Caco-2 (cell line): ENCODE measurements at regions not wholly inside any gene's neighbourhood (a gene's known extent, or its start where the extent isn't known, plus 50 kb on each side); places are given as distances from the start of the nearest gene placed in this dataset.

Experiments used
- BruUV-seq: library from RNA; stranded (reverse); fragments of 400-500 nt; replicated peaks from 2 replicates; lab custom pipeline; 2021; lab: Mats Ljungman, UMichigan
- CTCF ChIA-PET: fragments of 300-600 bp; sonication (Branson Sonifier 250); formaldehyde crosslinking; loops from one replicate; lab custom pipeline; 2022; ENCODE audit warnings: antibody characterized with exemption; lab: Charles Lee
- POLR2A ChIA-PET: fragments of 300-600 bp; sonication (Branson Sonifier 250); formaldehyde crosslinking; loops from one replicate; lab custom pipeline; 2022; ENCODE audit warnings: antibody characterized with exemption; lab: Charles Lee
- DNase-seq, 2 experiments: peaks; one replicate each; pipeline versions ENCODE4 v3.0.0 to v3.0.0-alpha.2; 2020 to 2022
- H3K27me3 ChIP-seq: replicated peaks from 2 replicates; pipeline ENCODE4 v1.6.0; 2011; ENCODE audit warnings: low read length; ENCODE audit not compliant: control insufficient read depth, insufficient read depth
- H3K36me3 ChIP-seq: 2 replicates; pipeline ENCODE4 v1.5.1; 2011; ENCODE audit warnings: low read length; ENCODE audit not compliant: control insufficient read depth, insufficient read depth
- H3K4me1 ChIP-seq: fragments of 250-450 bp; sonication (Bioruptor Pico); 2 replicates; pipeline ENCODE4 v1.5.1; 2020; ENCODE audit warnings: mild to moderate bottlenecking
- H3K4me3 ChIP-seq: 2 replicates; pipeline ENCODE4 v1.5.1; 2011; ENCODE audit warnings: low read depth, mild to moderate bottlenecking, control low read depth, low read length
- H3K9me3 ChIP-seq: fragments of 250-450 bp; sonication (Bioruptor Pico); 2 replicates; pipeline ENCODE4 v1.5.1; 2020; ENCODE audit warnings: mild to moderate bottlenecking, moderate library complexity
- H3K27ac Mint-ChIP-seq: one replicate; pipeline ENCODE4 v1.8.0; 2022; ENCODE audit warnings: mixed read lengths; ENCODE audit not compliant: unreplicated experiment
- H3K27me3 Mint-ChIP-seq: one replicate; pipeline ENCODE4 v1.8.0; 2022; ENCODE audit warnings: mixed read lengths; ENCODE audit not compliant: insufficient read depth, unreplicated experiment
- H3K36me3 Mint-ChIP-seq: one replicate; pipeline ENCODE4 v1.8.0; 2022; ENCODE audit warnings: mild to moderate bottlenecking, mixed read lengths; ENCODE audit not compliant: insufficient read depth, unreplicated experiment
- H3K4me1 Mint-ChIP-seq: one replicate; pipeline ENCODE4 v1.8.0; 2022; ENCODE audit warnings: low read depth, mixed read lengths; ENCODE audit not compliant: unreplicated experiment
- H3K4me3 Mint-ChIP-seq: one replicate; pipeline ENCODE4 v1.8.0; 2022; ENCODE audit warnings: mild to moderate bottlenecking, moderate library complexity, mixed read lengths; ENCODE audit not compliant: unreplicated experiment
- H3K9me3 Mint-ChIP-seq: one replicate; pipeline ENCODE4 v1.8.0; 2022; ENCODE audit warnings: mixed read lengths; ENCODE audit not compliant: unreplicated experiment
- CTCF ChIP-seq, 2 experiments: fragments of 200-600 bp in 1 of 2; IDR thresholded peaks; 1 replicate in 1 of 2; 2 replicates in 1 of 2; pipeline versions ENCODE4 v1.5.1 to v1.8.0; 2011 to 2022; ENCODE audit warnings: antibody characterized with exemption in 1 of 2, control low read depth in 1 of 2, inconsistent platforms in 1 of 2, low read depth in 1 of 2, low read length in 1 of 2, mild to moderate bottlenecking in 1 of 2, moderate library complexity in 1 of 2; ENCODE audit not compliant: insufficient read depth in 1 of 2, severe bottlenecking in 1 of 2, unreplicated experiment in 1 of 2
- intact Hi-C: fragments of 100-400 bp; cut with micrococcal nuclease; formaldehyde crosslinking; loops from one replicate; pipeline ENCODE4 v1.10.0; 2022; ENCODE audit not compliant: unreplicated experiment

- intact Hi-C loops, result no loop called here
- Mint-ChIP-seq H3K9me3 (no peaks in the 10 kb centered on the region), H3K36me3 (no peaks in the 10 kb centered on the region), H3K27ac (no peak overlapping the region), H3K4me3 (peak overlapping the region; percentile 32), H3K4me1 (no peaks in the 10 kb centered on the region), H3K27me3 (peaks cover 11% of the 10 kb centered on the region)
- no peak overlapping the region for H3K4me3 ChIP-seq
- no peak for DNase-seq
- no TSS peak for BruUV-seq
- no peak for TF ChIP-seq CTCF (IDR thresholded peaks at IDR 0.05; ENCODE audit: insufficient read depth in 1 of 2, low read depth in 1 of 2, low read length in 1 of 2, severe bottlenecking in 1 of 2, unreplicated experiment in 1 of 2)
- no peaks in the 10 kb centered on the region for H3K9me3 ChIP-seq
- ChIA-PET POLR2A (no interaction called here), CTCF (no interaction called here)
- no peaks in the 10 kb centered on the region for H3K4me1 ChIP-seq
- H3K27me3 ChIP-seq, result no peaks in the 10 kb centered on the region
- H3K36me3 ChIP-seq, result no peaks in the 10 kb centered on the region
These were observed 111.4 kb upstream of the TTC29 start for GRCh38 chr4:147056940-147057610.

- POLR2A ChIA-PET, result no interaction called here
- Mint-ChIP-seq H3K4me1 (no peaks in the 10 kb centered on the region), H3K27ac (no peak overlapping the region), H3K27me3 (peaks cover 11% of the 10 kb centered on the region), H3K9me3 (no peaks in the 10 kb centered on the region), H3K36me3 (no peaks in the 10 kb centered on the region), H3K4me3 (peak overlapping the region; percentile 32)
- no peak for TF ChIP-seq CTCF (IDR thresholded peaks at IDR 0.05; ENCODE audit: insufficient read depth in 1 of 2, low read depth in 1 of 2, low read length in 1 of 2, severe bottlenecking in 1 of 2, unreplicated experiment in 1 of 2)
- DNase-seq, result no peak
- Histone ChIP-seq H3K36me3 (no peaks in the 10 kb centered on the region), H3K4me3 (no peak overlapping the region), H3K9me3 (no peaks in the 10 kb centered on the region), H3K4me1 (no peaks in the 10 kb centered on the region), H3K27me3 (no peaks in the 10 kb centered on the region)
- BruUV-seq, result no TSS peak
- intact Hi-C loops, result no loop called here
- CTCF ChIA-PET, result no interaction called here
These were observed 112.0 kb upstream of the TTC29 start for GRCh38 chr4:147057611-147058190.

- Mint-ChIP-seq H3K9me3 (no peaks in the 10 kb centered on the region), H3K27me3 (peaks cover 11% of the 10 kb centered on the region), H3K27ac (no peak overlapping the region), H3K4me3 (no peak overlapping the region), H3K36me3 (no peaks in the 10 kb centered on the region), H3K4me1 (no peaks in the 10 kb centered on the region)
- no peak for DNase-seq
- no peaks in the 10 kb centered on the region for H3K9me3 ChIP-seq
- H3K4me1 ChIP-seq, result no peaks in the 10 kb centered on the region
- POLR2A ChIA-PET, result no interaction called here
- TF ChIP-seq CTCF (IDR thresholded peaks at IDR 0.05; ENCODE audit: insufficient read depth in 1 of 2, low read depth in 1 of 2, low read length in 1 of 2, severe bottlenecking in 1 of 2, unreplicated experiment in 1 of 2), result no peak
- H3K27me3 ChIP-seq, result no peaks in the 10 kb centered on the region
- no peak overlapping the region for H3K4me3 ChIP-seq
- BruUV-seq, result no TSS peak
- CTCF ChIA-PET, result no interaction called here
- no peaks in the 10 kb centered on the region for H3K36me3 ChIP-seq
- intact Hi-C loops, result no loop called here
These were observed 113.5 kb upstream of the TTC29 start for GRCh38 chr4:147059064-147059731.
